GM23338 (cell line): ENCODE measurements at regions not wholly inside any gene's neighbourhood (a gene's known extent, or its start where the extent isn't known, plus 50 kb on each side); places are given as distances from the start of the nearest gene placed in this dataset.

Experiments used
- ATAC-seq: fragments of 200-7000 bp; cut with Tn5 transposase; 3 replicates; pipeline ENCODE4 v1.9.1; 2020
- DNase-seq: peaks from one replicate; pipeline ENCODE4 v3.0.0-alpha.2; 2015; ENCODE audit warnings: low spot score
- H2AFZ ChIP-seq: fragments of 200-600 bp; sonication (generic); 2 replicates; pipeline ENCODE4 v1.8.0; 2016; ENCODE audit warnings: antibody characterized with exemption, mild to moderate bottlenecking, moderate library complexity
- H3F3A ChIP-seq: fragments of 200-600 bp; sonication (generic); replicated peaks from 2 replicates; pipeline ENCODE4 v1.8.0; 2017; ENCODE audit warnings: antibody characterized with exemption, mixed run types, low read depth
- H3K27ac ChIP-seq: fragments of 200-600 bp; sonication (generic); 2 replicates; pipeline ENCODE4 v1.6.1; 2016; ENCODE audit warnings: low read depth
- H3K27me3 ChIP-seq: fragments of 200-600 bp; sonication (generic); 2 replicates; pipeline ENCODE4 v1.8.0; 2016; ENCODE audit warnings: mild to moderate bottlenecking, mixed run types, moderate library complexity; ENCODE audit not compliant: insufficient read depth
- H3K36me3 ChIP-seq: fragments of 200-600 bp; sonication (generic); 2 replicates; pipeline ENCODE4 v1.8.0; 2016; ENCODE audit warnings: mild to moderate bottlenecking; ENCODE audit not compliant: insufficient read depth
- H3K4me1 ChIP-seq: fragments of 200-600 bp; sonication (generic); 2 replicates; pipeline ENCODE4 v1.8.0; 2016; ENCODE audit warnings: mild to moderate bottlenecking, moderate library complexity; ENCODE audit not compliant: insufficient read depth
- H3K4me2 ChIP-seq: fragments of 200-600 bp; sonication (generic); 2 replicates; pipeline ENCODE4 v1.7.1; 2017; ENCODE audit warnings: mixed run types
- H3K4me3 ChIP-seq: fragments of 200-600 bp; sonication (generic); 2 replicates; pipeline ENCODE4 v1.6.1; 2016; ENCODE audit warnings: mixed run types
- H3K79me2 ChIP-seq: fragments of 200-600 bp; sonication (generic); replicated peaks from 2 replicates; pipeline ENCODE4 v1.8.0; 2017; ENCODE audit warnings: mild to moderate bottlenecking; ENCODE audit not compliant: insufficient read depth
- H3K9me2 ChIP-seq: fragments of 200-600 bp; sonication (generic); 2 replicates; pipeline ENCODE4 v1.8.0; 2017; ENCODE audit not compliant: insufficient read depth
- H4K20me1 ChIP-seq: fragments of 200-600 bp; sonication (generic); replicated peaks from 2 replicates; pipeline ENCODE4 v1.8.0; 2017; ENCODE audit warnings: mild to moderate bottlenecking; ENCODE audit not compliant: insufficient read depth
- H3K27ac Mint-ChIP-seq: 2 replicates; pipeline ENCODE4 v1.8.0; 2020; ENCODE audit warnings: inconsistent platforms, mild to moderate bottlenecking, moderate library complexity, mixed read lengths
- H3K27me3 Mint-ChIP-seq: 3 replicates; pipeline ENCODE4 v1.8.0; 2022; ENCODE audit warnings: low read depth, mild to moderate bottlenecking, moderate library complexity, mixed read lengths, inconsistent platforms; ENCODE audit not compliant: insufficient read depth, poor library complexity
- H3K36me3 Mint-ChIP-seq: 3 replicates; pipeline ENCODE4 v1.8.0; 2021; ENCODE audit warnings: low read depth, mild to moderate bottlenecking, inconsistent platforms, moderate library complexity, mixed read lengths
- H3K4me1 Mint-ChIP-seq: 3 replicates; pipeline ENCODE4 v1.8.0; 2020; ENCODE audit warnings: mild to moderate bottlenecking, inconsistent platforms, mixed read lengths
- H3K4me3 Mint-ChIP-seq: 3 replicates; pipeline ENCODE4 v1.8.0; 2021; ENCODE audit warnings: moderate library complexity, mild to moderate bottlenecking, inconsistent platforms, mixed read lengths
- H3K9me3 Mint-ChIP-seq: 3 replicates; pipeline ENCODE4 v1.8.0; 2020; ENCODE audit warnings: moderate library complexity, mild to moderate bottlenecking, inconsistent platforms, mixed read lengths
- CREB1 ChIP-seq: fragments of 250-450 bp; sonication (Bioruptor Pico); IDR thresholded peaks from 2 replicates; pipeline ENCODE4 v1.5.0; 2020; ENCODE audit warnings: low read depth, mild to moderate bottlenecking, moderate library complexity
- JUNB ChIP-seq: IDR thresholded peaks from one replicate; pipeline ENCODE4 v1.6.1; 2016; ENCODE audit warnings: antibody characterized with exemption; ENCODE audit not compliant: unreplicated experiment
- NANOG ChIP-seq: IDR thresholded peaks from 2 replicates; pipeline ENCODE4 v1.6.1; 2016; ENCODE audit warnings: antibody characterized with exemption, borderline replicate concordance
- POLR2AphosphoS5 ChIP-seq: IDR thresholded peaks from 2 replicates; pipeline ENCODE4 v1.6.1; 2016; ENCODE audit warnings: antibody characterized with exemption, low read depth
- STAT1 ChIP-seq: IDR thresholded peaks from one replicate; pipeline ENCODE4 v1.6.1; 2016; ENCODE audit warnings: antibody characterized with exemption; ENCODE audit not compliant: unreplicated experiment
- TF ChIP-seq, protein P1 (sequence below): IDR thresholded peaks from one replicate; pipeline ENCODE4 v1.6.1; 2018; ENCODE audit warnings: antibody characterized with exemption; ENCODE audit not compliant: unreplicated experiment
- TF ChIP-seq, protein P2 (sequence below), 2 experiments: fragments of 200-600 bp in 1 of 2; sonication (generic) in 1 of 2; conservative IDR thresholded peaks; 2 replicates each; pipeline versions ENCODE4 v1.5.1 to v1.6.1; 2016 to 2017; ENCODE audit warnings: antibody characterized with exemption in 2 of 2, low read depth in 2 of 2, mild to moderate bottlenecking in 2 of 2, moderate library complexity in 1 of 2

DNA sequence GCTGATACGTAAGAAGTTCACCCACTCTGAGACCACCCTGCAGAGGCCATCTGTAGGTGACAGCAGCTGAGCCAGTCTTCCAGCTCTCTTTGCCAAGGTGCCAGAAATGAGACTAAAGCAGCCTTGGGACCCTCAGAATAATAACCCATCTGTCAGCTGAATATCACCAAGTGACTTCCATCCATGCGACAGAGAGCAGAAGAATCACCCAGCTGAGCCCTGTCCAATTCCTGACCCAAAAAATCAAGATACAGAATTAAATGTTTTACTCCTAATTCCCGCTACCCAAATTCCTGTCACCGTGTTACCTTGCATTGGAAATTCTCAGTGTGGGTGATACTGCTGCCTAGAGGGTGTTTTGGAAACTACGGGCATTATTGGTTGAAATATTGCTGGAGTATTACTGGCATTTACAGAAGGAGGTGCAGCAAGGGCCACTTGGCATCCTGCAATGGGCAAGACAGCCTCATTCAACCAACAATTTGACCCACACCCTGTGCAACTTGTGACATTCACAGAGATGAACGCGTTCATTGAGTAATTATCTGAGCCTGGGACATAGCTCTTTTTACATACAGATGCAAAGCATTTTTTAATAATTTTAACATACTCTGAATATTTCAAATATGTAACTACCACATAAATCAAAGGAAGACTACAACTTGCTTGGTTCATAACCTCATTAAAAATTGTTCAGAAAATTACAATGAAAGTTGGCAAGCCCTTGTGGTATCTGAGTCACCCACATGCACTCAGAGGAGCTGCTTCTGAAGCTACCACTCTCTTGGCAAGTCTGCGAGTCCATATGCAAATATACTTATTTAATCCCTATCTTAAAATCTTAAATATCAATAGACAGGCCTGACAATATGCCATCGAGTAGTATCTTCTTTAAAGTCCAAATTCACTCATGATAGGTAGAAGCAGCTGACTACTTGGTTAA, 126.6 kb downstream of the C16orf95 start (continued):
- TF ChIP-seq, protein P1, sequence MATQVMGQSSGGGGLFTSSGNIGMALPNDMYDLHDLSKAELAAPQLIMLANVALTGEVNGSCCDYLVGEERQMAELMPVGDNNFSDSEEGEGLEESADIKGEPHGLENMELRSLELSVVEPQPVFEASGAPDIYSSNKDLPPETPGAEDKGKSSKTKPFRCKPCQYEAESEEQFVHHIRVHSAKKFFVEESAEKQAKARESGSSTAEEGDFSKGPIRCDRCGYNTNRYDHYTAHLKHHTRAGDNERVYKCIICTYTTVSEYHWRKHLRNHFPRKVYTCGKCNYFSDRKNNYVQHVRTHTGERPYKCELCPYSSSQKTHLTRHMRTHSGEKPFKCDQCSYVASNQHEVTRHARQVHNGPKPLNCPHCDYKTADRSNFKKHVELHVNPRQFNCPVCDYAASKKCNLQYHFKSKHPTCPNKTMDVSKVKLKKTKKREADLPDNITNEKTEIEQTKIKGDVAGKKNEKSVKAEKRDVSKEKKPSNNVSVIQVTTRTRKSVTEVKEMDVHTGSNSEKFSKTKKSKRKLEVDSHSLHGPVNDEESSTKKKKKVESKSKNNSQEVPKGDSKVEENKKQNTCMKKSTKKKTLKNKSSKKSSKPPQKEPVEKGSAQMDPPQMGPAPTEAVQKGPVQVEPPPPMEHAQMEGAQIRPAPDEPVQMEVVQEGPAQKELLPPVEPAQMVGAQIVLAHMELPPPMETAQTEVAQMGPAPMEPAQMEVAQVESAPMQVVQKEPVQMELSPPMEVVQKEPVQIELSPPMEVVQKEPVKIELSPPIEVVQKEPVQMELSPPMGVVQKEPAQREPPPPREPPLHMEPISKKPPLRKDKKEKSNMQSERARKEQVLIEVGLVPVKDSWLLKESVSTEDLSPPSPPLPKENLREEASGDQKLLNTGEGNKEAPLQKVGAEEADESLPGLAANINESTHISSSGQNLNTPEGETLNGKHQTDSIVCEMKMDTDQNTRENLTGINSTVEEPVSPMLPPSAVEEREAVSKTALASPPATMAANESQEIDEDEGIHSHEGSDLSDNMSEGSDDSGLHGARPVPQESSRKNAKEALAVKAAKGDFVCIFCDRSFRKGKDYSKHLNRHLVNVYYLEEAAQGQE = no peak

DNA sequence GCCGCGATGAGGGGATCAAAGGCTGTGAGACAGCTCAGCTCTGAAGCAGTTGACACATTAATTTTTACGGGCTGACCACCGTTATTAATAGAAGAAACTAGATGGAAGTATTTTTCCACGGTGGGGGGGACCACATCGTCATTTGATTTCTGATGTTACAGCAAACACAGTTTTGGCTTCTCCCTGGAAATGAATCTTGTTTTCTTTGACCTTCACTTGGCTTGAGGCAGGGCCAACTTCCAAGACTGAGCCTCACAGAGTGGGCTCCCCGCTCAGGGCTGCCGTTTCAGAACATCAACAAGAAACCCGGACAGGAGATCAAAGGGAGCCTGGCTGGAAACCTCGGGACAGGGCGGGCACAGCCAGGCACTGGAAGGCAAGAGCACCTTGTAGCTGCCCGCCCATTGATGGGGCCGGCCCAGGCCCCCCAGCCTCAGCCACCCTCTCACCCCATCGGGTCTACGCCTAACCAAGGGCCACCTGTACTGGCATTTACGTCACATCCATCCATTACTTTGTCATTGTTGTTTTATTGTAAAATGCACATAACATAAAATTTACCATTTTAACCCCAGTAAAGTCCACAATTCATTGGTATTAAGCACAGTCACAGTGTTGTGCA, 124.6 kb downstream of the C16orf95 start:
- Histone ChIP-seq H3K4me2 (no peak overlapping the region), H3K4me1 (no peaks in the 10 kb centered on the region), H3K9me2 (no peaks in the 10 kb centered on the region), H3K79me2 (no peaks in the 10 kb centered on the region), H3K4me3 (no peak overlapping the region), H3K27me3 (no peaks in the 10 kb centered on the region), H3F3A (peaks cover 4% of the 10 kb centered on the region; the same call in 1 of the 2 replicates), H2AFZ (no peak overlapping the region), H4K20me1 (no peaks in the 10 kb centered on the region; the same call in 1 of the 2 replicates), H3K36me3 (no peaks in the 10 kb centered on the region), H3K27ac (no peak overlapping the region)
- Mint-ChIP-seq H3K4me3 (no peak overlapping the region), H3K27me3 (peaks cover 4% of the 10 kb centered on the region), H3K27ac (no peak overlapping the region), H3K9me3 (peaks cover 11% of the 10 kb centered on the region), H3K4me1 (no peaks in the 10 kb centered on the region), H3K36me3 (no peaks in the 10 kb centered on the region)
- ATAC-seq (no peak), DNase-seq (no peak)
- no peak for TF ChIP-seq POLR2AphosphoS5
- TF ChIP-seq, protein P2, sequence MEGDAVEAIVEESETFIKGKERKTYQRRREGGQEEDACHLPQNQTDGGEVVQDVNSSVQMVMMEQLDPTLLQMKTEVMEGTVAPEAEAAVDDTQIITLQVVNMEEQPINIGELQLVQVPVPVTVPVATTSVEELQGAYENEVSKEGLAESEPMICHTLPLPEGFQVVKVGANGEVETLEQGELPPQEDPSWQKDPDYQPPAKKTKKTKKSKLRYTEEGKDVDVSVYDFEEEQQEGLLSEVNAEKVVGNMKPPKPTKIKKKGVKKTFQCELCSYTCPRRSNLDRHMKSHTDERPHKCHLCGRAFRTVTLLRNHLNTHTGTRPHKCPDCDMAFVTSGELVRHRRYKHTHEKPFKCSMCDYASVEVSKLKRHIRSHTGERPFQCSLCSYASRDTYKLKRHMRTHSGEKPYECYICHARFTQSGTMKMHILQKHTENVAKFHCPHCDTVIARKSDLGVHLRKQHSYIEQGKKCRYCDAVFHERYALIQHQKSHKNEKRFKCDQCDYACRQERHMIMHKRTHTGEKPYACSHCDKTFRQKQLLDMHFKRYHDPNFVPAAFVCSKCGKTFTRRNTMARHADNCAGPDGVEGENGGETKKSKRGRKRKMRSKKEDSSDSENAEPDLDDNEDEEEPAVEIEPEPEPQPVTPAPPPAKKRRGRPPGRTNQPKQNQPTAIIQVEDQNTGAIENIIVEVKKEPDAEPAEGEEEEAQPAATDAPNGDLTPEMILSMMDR (conservative IDR thresholded peaks at IDR 0.05; ENCODE audit: low read depth in 2 of 2) = no peak
- no peak for TF ChIP-seq CREB1 (CRISPR knock-in tag)
- TF ChIP-seq NANOG = no peak
- no peak for TF ChIP-seq JUNB
- no peak for TF ChIP-seq STAT1
